Hepatocyte (in vitro differentiated cells): ENCODE measurements at regions not wholly inside any gene's neighbourhood (a gene's known extent, or its start where the extent isn't known, plus 50 kb on each side); places are given as distances from the start of the nearest gene placed in this dataset.
A peak's percentile ranks its signal among the peaks of the same experiment; 100 is the strongest.

Experiments used
- CTCF ChIP-seq: fragments of 200-600 bp; sonication (generic); IDR thresholded peaks from 2 replicates; pipeline ENCODE4 v1.5.1; 2016; ENCODE audit warnings: antibody characterized with exemption, mild to moderate bottlenecking; ENCODE audit not compliant: poor library complexity
- EZH2 ChIP-seq: fragments of 200-600 bp; sonication (generic); IDR thresholded peaks from 2 replicates; pipeline ENCODE4 v1.6.1; 2016; ENCODE audit warnings: antibody characterized with exemption, mild to moderate bottlenecking, borderline replicate concordance

GRCh38 chr3:147945968-147946519 lies 536.9 kb downstream of the ZIC1 start:
- peak; percentile 63 for TF ChIP-seq CTCF
- TF ChIP-seq EZH2: no peak
